Stimulated activated CD8-positive, alpha-beta memory T cell treated with anti-CD3 and anti-CD28 coated beads, Interleukin-2, amount 100 ng/mL, for 1 hour (primary cell): ENCODE measurements at regions not wholly inside any gene's neighbourhood (a gene's known extent, or its start where the extent isn't known, plus 50 kb on each side); places are given as distances from the start of the nearest gene placed in this dataset.
"Not testable (repeated sequence)": the region's sequence is repeated elsewhere in the genome, so short reads cannot be mapped to it uniquely, and the experiment has no call there.

Experiments
- DNase-seq, 2 donors: peaks; one replicate each; pipeline ENCODE4 v3.0.0-alpha.2; 2020; ENCODE audit warnings: low read depth in 2 of 2

- no peak for DNase-seq
Observed at GRCh38 chr7:34207810-34208209, 302.5 kb downstream of the BMPER start.

- DNase-seq = no peak
Observed at GRCh38 chr7:34208878-34209621, 303.7 kb downstream of the BMPER start.

GRCh38 chr7:34211018-34211417 lies 305.7 kb downstream of the BMPER start:
- no peak for DNase-seq

GRCh38 chr7:34217972-34218371 lies 312.6 kb downstream of the BMPER start:
- DNase-seq = no peak

GRCh38 chr7:34219153-34219718 lies 313.9 kb downstream of the BMPER start:
- DNase-seq = no peak

- DNase-seq = no peak
Observed at GRCh38 chr7:34220506-34221185, 315.3 kb downstream of the BMPER start.

- DNase-seq = no peak
Observed at GRCh38 chr7:34222316-34222715, 317.0 kb downstream of the BMPER start.

- no peak for DNase-seq
Observed at GRCh38 chr7:34222722-34223121, 317.4 kb downstream of the BMPER start.

- DNase-seq = no peak
Observed at GRCh38 chr7:34224281-34224680, 318.9 kb downstream of the BMPER start.

GRCh38 chr7:34225193-34225592 lies 319.9 kb downstream of the BMPER start:
- no peak for DNase-seq

GRCh38 chr7:34227525-34227924 lies 322.2 kb downstream of the BMPER start:
- no peak for DNase-seq

- DNase-seq = not testable (repeated sequence)
Observed at GRCh38 chr7:34235101-34235500, 329.8 kb downstream of the BMPER start.

- no peak for DNase-seq
Observed at GRCh38 chr7:34236057-34236456, 330.7 kb downstream of the BMPER start.

GRCh38 chr7:34236839-34237492 lies 331.6 kb downstream of the BMPER start:
- no peak for DNase-seq

GRCh38 chr7:34237493-34237849 lies 332.1 kb downstream of the BMPER start:
- DNase-seq = no peak

- DNase-seq = no peak
Observed at GRCh38 chr7:34240417-34240816, 335.1 kb downstream of the BMPER start.

- DNase-seq = no peak
Observed at GRCh38 chr7:34242391-34242790, 337.1 kb downstream of the BMPER start.

- DNase-seq = no peak
Observed at GRCh38 chr7:34245246-34245645, 339.9 kb downstream of the BMPER start.

GRCh38 chr7:34247468-34247867 lies 342.1 kb downstream of the BMPER start:
- no peak for DNase-seq

GRCh38 chr7:34249192-34249591 lies 343.9 kb downstream of the BMPER start:
- no peak for DNase-seq

GRCh38 chr7:34260279-34260678 lies 354.9 kb downstream of the BMPER start:
- DNase-seq = no peak

GRCh38 chr7:34263168-34263567 lies 357.8 kb downstream of the BMPER start:
- DNase-seq = no peak

- no peak for DNase-seq
Observed at GRCh38 chr7:34269084-34269483, 363.7 kb downstream of the BMPER start.
